Ascending aorta (tissue), 2 donors: ENCODE measurements at regions not wholly inside any gene's neighbourhood (a gene's known extent, or its start where the extent isn't known, plus 50 kb on each side); places are given as distances from the start of the nearest gene placed in this dataset.

Experiments
- DNase-seq, 2 donors: peaks; one replicate each; pipeline ENCODE4 v3.0.0-alpha.2; 2019; ENCODE audit warnings: low spot score in 2 of 2
- H3K27ac ChIP-seq, 2 donors: fragments of 200-600 bp; sonication (generic); one replicate each; pipeline ENCODE4 v1.5.1; 2016 to 2017; ENCODE audit warnings: mild to moderate bottlenecking in 1 of 2
- H3K27me3 ChIP-seq: fragments of 200-600 bp; sonication (generic); one replicate; pipeline ENCODE4 v1.5.1; 2017
- H3K36me3 ChIP-seq, 2 donors: fragments of 200-600 bp; sonication (generic); one replicate each; pipeline ENCODE4 v1.5.1; 2016
- H3K4me1 ChIP-seq, 2 donors: fragments of 200-600 bp; sonication (generic); one replicate each; pipeline ENCODE4 v1.5.1; 2016 to 2017; ENCODE audit warnings: mild to moderate bottlenecking in 1 of 2
- H3K4me3 ChIP-seq, 2 donors: fragments of 200-600 bp; sonication (generic); one replicate each; pipeline ENCODE4 v1.5.1; 2016 to 2017; ENCODE audit warnings: mild to moderate bottlenecking in 1 of 2
- H3K9me3 ChIP-seq, 2 donors: fragments of 200-600 bp; sonication (generic); one replicate each; pipeline ENCODE4 v1.5.1; 2016
- CTCF ChIP-seq, 3 experiments: fragments of 200-600 bp in 2 of 3; fragments of 450-650 bp in 1 of 3; sonication (generic) in 2 of 3; IDR thresholded peaks; one replicate each; pipeline ENCODE4 v1.5.1; 2016 to 2019; ENCODE audit warnings: antibody characterized with exemption in 3 of 3, mild to moderate bottlenecking in 1 of 3, moderate library complexity in 1 of 3
- intact Hi-C: fragments of 100-400 bp; cut with DNase I; formaldehyde crosslinking; loops from one replicate; pipeline ENCODE4 v1.15.1; 2023

GRCh38 chrX:45756557-45756956, 555.9 kb upstream of the DIPK2B start:
- Histone ChIP-seq H3K9me3 (no peaks in the 10 kb centered on the region), H3K27ac (no peak overlapping the region), H3K4me3 (no peak overlapping the region), H3K36me3 (no peaks in the 10 kb centered on the region), H3K27me3 (no peaks in the 10 kb centered on the region), H3K4me1 (no peaks in the 10 kb centered on the region)
- no peak for DNase-seq
- intact Hi-C loops = no loop called here
- no peak for TF ChIP-seq CTCF (IDR thresholded peaks at IDR 0.05)

GRCh38 chrX:45755703-45756102, 555.0 kb upstream of the DIPK2B start:
- H3K27me3 ChIP-seq = no peaks in the 10 kb centered on the region
- no peak for DNase-seq
- H3K4me1 ChIP-seq = peaks cover 0 to 1% of the 10 kb centered on the region in 2 donors
- TF ChIP-seq CTCF (IDR thresholded peaks at IDR 0.05) = no peak
- intact Hi-C loops = no loop called here
- no peaks in the 10 kb centered on the region for H3K36me3 ChIP-seq
- H3K27ac ChIP-seq = no peak overlapping the region
- no peak overlapping the region for H3K4me3 ChIP-seq
- H3K9me3 ChIP-seq = no peaks in the 10 kb centered on the region

- Histone ChIP-seq H3K36me3 (no peaks in the 10 kb centered on the region), H3K27me3 (no peaks in the 10 kb centered on the region), H3K27ac (no peak overlapping the region), H3K4me1 (peaks cover 0 to 3% of the 10 kb centered on the region in 2 donors), H3K9me3 (no peaks in the 10 kb centered on the region), H3K4me3 (no peak overlapping the region)
- no peak for DNase-seq
- intact Hi-C loops = no loop called here
- TF ChIP-seq CTCF (IDR thresholded peaks at IDR 0.05) = no peak
These were observed 550.5 kb upstream of the DIPK2B start for GRCh38 chrX:45751156-45751555.

GRCh38 chrX:45750639-45751038, 550.0 kb upstream of the DIPK2B start:
- no peak overlapping the region for H3K27ac ChIP-seq
- DNase-seq = no peak
- no peaks in the 10 kb centered on the region for H3K9me3 ChIP-seq
- H3K36me3 ChIP-seq = no peaks in the 10 kb centered on the region
- H3K27me3 ChIP-seq = no peaks in the 10 kb centered on the region
- intact Hi-C loops = no loop called here
- peaks cover 0 to 3% of the 10 kb centered on the region in 2 donors for H3K4me1 ChIP-seq
- TF ChIP-seq CTCF (IDR thresholded peaks at IDR 0.05) = no peak
- H3K4me3 ChIP-seq = no peak overlapping the region

GRCh38 chrX:45749375-45749774, 548.7 kb upstream of the DIPK2B start:
- intact Hi-C loops = loop anchor here (2.0 to 5.0 kb wide), 3 partner anchors 152 to 427 kb away; no protein-coding TSS in a partner anchor

More at GRCh38 chrX:45749375-45749774, 548.7 kb upstream of the DIPK2B start:
- no peaks in the 10 kb centered on the region for H3K27me3 ChIP-seq
- H3K9me3 ChIP-seq = no peaks in the 10 kb centered on the region
- no peaks in the 10 kb centered on the region for H3K36me3 ChIP-seq
- peak in 2 of 3 experiments; percentile 16 to 41 for TF ChIP-seq CTCF (IDR thresholded peaks at IDR 0.05)
- H3K4me3 ChIP-seq = no peak overlapping the region
- H3K4me1 ChIP-seq = peaks cover 0 to 3% of the 10 kb centered on the region in 2 donors
- no peak overlapping the region for H3K27ac ChIP-seq
- DNase-seq = no peak
